GM18498 (cell line): ENCODE measurements at regions not wholly inside any gene's neighbourhood (a gene's known extent, or its start where the extent isn't known, plus 50 kb on each side); places are given as distances from the start of the nearest gene placed in this dataset.
A peak's percentile ranks its signal among the peaks of the same experiment; 100 is the strongest.
"Not testable (repeated sequence)": the region's sequence is repeated elsewhere in the genome, so short reads cannot be mapped to it uniquely, and the experiment has no call there.

Experiments used
- ATAC-seq: cut with Tn5 transposase; IDR thresholded peaks from one replicate; pipeline ENCODE4 v1.9.1; 2021; ENCODE audit warnings: mild to moderate bottlenecking, moderate library complexity; ENCODE audit not compliant: unreplicated experiment

DNA sequence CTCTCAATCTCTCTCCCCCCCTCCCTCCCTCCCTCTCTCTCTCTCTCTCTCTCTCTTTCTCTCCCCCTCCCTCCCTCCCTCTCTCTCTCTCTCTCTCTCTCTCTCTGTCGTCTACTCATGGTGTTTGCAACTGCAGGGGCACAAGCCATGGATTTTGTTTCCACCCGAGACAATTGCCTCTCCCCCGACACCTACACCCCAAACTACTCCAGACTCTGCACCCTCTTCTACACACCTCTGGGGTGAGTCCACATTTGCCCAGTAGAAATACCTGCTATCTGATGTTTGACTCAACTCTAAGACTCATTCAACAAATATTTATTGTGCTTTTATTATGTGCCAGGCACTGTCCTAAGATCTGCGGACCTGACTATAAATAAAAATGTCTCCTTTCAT, 93.7 kb downstream of the TMEM17 start:
- ATAC-seq = no peak

DNA sequence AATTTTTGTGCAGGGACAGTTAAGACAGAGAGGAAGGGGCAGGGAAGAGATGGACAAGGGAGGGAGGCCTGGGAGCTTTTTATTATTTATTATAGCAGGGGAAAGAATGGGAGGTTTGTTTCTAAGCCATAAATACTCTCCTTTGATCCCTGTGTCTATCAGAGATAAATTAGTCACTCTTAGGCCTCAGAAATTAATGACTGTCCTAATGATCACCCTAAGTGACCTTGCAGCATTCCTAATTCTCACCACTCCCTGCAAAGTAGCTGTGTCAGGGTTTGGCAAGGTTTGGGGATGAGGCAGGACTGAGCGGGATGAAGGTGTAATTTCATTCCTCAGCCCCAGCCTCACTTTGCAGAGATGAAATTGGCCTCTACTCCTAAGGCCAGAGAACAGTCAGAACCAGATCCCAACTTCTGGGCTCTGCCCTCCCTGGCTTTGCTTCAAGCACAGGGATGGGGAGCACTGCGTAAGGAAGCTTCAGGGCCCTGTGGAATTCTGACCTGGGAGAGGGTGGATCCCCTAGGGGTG, 95.0 kb downstream of the TMEM17 start:
- ATAC-seq = no peak

DNA sequence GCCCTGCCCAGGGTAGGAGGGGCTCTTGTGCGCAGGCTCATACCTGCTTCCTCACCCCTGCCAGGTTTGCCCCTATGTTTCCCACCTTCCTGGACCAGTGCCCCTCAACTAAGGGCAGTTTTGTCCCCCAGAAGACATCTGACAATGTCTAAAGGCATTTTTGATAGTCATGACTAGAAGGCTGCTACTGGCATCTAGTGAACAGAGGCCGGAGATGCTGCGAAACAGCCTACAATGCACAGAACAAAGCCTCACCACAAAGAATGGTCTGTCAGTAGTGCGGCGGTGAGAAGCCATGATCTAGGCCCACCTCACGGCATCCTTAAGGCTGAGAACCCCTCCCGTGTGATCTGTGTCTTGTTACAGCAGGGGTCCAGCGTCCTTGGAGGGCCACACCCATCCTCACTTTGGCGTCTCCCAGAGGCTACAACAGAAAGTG, 96.0 kb downstream of the TMEM17 start:
- ATAC-seq = no peak

DNA sequence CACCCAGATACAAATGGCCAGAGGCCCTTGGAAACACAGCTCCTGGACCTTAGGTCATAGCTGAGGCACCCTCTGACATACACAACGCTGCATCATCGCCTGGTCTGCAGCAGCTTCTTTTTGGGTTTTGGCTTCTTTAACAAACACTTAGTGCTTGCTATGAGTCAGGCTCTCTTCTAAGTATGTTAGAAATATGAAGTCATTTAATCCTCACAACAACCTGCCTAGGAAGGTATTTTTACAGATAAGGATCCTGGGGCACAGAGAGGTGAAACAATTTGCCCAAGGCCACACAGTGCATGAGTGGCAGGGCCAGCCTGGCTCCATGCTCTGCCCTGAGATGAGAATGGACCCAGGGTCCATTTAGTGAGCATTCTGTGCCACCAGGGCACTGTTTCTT, 96.6 kb downstream of the TMEM17 start:
- no peak for ATAC-seq

DNA sequence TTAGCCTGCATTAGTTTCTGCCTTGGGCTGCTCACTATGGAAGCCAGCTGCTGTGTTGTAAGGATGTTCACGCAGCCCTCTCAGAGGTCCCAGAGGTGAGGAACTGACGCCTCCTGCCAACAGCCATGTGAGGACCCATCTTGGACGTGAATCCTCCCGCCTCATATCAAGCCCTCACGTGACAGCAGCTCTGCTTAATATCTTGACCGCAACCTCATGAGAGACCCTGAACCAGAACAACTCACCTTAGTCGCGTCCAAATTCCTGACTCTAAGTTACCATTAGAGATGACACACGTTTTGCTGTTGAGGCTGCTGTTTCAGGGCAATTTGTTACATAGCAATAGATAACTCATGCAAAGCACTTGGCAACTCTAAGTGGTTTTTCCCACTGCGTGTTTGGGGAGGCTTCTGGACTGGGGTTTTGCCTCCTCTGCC, 97.7 kb downstream of the TMEM17 start:
- no peak for ATAC-seq

DNA sequence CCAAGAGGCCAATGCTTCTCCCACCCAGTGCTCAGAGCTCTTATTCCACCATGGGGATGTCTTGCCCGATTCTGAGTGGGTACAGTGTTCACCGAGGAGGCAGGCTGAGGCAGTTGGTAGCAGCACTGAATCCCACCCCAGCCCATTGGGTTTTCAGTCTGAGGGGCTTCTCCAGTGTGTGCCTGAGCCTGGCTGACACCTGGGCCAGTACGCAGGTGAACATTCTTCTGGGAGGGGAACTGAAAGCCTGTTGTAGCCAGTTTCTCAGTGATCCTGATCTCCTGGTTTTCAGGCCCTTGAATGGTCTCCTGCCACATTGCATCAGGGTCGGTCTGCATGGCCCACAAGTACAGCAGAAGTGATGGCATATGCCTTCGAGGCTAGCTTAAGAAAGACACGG, 98.2 kb downstream of the TMEM17 start:
- ATAC-seq = no peak

DNA sequence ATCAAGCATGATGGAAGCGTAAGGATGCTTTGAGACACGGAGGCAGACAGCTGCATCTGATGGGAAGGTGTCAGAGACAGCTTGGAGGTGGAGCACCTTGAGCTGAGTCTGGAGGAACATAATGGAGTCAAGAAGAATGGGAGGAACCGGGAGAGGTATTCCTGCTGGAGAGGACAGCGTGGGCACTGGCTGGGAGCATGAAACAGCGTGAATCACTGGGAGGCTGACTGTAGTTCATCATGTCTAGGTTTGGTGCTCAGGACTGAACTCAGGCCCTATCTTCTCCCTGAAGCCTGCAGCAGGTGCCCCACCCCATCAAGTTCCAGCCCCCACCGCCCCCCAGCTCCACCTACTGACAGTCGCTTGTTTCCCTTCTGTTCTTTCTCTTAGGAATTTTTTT, 98.6 kb downstream of the TMEM17 start:
- ATAC-seq = no peak

DNA sequence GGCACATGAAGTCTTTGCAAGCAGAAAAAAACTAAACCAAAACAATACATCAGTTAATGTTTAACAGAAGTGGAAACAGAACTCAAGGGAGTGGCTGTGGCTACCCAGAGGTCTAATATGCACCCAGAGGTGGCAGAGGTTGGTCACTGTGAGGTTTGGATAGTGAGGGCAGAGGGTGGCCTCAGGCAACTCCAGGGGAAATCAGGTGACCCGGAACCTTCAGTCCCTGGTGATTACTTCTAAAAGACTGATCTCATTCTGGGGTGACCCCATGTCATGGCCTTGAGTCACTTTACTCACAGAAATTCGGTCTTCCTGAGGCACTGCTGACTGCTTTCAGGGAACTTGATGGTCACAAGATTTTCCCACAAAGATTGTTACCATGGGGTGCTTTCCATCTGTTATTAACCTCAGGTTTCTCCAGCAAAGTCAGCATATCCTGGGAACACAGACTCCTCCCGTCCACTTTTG, 99.4 kb downstream of the TMEM17 start:
- ATAC-seq = peak; percentile 59

DNA sequence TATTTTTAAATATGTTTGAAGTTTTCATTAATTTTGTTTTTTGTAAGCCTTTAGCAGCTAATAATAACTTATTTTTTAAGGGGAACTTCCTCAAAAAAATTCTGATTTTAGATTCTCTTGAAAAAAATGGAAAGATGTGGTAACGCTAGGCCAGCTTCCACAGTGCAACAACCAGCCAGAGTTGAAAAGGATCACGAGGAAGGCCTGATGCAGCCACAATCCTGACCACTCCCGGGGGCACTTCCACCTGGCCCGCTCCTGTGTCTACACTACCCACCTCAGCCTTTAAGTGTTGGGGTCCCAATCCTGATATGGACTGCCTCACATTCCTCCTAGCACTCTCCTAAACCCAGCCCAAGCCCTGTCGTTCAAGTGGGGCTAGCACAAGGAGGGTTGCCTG, 101.1 kb downstream of the TMEM17 start:
- ATAC-seq = no peak

DNA sequence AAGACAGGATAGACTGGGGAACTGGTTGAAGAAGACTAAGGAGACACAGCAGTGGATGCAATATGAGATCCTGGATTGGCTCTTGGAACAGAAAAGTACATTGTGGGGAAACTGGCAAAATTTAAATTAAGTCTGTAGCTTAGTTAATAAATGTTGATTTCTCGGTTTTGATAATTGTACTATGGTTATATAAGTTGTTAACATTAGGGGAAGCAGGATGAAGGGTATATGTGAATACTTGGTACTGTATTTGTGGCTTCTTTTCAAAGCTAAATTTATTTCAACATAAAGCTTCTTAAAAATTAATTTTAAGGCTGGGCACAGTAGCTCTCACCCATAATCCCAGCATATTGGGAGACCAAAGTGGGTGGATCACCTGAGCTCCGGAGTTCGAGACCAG, 103.8 kb downstream of the TMEM17 start:
- ATAC-seq = no peak

DNA sequence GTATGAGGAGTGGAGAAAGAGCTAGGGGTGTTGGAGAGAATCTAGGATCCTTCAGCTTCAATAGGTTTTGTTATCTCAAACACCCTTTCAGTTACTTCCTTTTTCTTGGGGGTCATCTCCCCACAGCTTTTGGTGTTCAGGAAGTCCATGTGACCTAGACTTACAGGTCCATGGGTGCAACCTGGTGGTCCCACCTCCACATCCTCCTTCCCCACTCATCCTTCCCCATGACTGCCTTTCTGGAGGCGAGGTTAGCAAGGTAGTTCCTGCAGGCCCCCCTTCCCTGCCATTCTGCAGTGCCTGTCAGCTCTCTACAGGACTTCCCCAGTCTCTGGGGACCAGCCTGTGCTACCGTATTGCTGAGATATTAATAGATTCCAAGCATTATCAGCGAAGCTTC, 107.6 kb downstream of the TMEM17 start:
- ATAC-seq = no peak

DNA sequence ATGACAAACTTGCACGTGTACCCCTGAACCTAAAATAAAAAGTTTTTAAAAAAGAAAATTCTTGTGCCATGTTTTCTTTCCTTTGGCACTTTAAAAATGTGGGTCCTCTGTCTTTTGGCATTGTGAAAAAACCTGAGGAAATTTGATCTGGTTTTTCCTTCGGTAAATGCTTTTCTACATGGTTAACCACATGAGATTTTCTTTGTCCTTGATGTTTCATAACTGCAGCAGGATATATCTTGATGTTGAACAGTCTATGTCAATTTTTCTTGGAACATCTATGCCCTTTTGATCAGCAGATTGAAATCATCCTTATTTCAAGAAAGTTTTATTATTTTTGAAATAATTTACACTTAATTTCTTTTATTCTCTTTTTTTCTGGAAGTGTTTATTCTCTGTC, 109.1 kb downstream of the TMEM17 start:
- no peak for ATAC-seq

DNA sequence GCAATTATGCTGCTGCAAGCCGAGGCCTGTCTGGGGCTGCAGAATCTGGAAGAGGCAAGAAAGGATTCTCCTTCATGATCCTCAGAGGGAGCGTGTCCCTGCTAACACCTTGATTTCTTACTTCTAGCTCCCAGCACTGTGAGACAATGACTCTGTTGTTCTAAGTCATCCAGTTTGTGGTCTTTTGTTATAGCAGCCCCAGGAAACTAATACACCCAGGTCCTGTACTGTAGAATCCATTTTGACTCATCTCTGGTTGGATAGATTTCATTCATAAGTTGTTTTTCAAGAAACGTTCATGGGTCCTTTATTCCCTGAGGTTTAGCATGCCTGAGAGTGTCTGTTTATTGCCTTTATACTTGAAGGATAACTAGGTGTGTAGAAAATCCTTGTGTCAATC, 112.7 kb downstream of the TMEM17 start:
- ATAC-seq = no peak

DNA sequence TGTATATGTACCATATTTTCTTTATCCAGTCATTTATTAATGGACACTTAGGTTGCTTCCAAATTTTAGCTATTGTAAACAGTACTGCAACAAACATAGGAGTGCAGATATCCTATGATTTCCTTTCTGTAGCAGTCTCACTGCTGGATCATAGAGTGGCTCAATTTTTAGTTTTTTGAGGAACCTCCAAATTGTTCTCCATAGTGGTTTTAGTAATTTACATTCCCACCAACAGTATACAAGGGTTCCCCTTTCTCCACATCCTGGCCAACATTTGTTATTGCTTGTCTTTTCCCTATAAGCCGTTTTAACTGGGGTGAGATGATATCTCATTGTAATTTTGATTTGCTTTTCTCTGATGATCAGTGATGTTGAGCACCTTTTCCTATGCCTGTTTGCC, 114.3 kb downstream of the TMEM17 start:
- no peak for ATAC-seq

DNA sequence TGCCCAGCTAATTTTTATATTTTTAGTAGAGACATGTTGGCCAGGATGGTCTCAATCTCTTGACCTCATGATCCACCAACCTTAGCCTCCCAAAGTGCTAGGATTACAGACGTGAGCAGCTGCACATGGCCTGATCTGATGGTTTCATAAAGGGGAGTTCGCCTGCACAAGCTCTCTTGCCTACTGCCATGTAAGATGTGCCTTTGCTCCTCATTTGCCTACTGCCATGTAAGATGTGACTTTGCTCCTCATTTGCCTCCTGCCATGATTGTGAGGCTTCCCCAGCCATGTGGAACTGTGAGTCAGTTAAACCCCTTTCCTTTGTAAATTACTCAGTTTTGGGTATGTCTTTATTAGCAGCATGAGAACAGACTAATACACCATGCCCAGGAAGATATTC, 119.6 kb downstream of the TMEM17 start:
- ATAC-seq = not testable (repeated sequence)

DNA sequence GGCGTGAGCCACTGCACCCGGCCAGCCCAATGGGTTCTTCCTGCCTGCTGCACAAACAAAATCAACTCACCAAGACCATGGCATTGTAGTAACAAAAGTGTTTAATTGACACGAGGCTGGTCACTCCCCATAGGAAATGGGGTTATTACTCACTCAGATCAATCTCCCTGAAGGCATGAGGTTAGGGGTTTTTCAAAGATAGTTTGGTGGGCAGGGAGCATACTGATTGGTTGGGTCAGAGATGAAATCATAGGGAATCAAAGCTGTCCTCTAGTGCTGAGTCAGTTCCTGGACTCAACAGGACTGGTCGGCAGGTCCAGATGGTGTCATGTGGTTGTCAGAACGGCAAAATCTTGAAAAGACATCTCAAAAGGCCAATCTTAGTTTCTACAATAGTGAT, 122.1 kb downstream of the TMEM17 start:
- ATAC-seq = no peak

DNA sequence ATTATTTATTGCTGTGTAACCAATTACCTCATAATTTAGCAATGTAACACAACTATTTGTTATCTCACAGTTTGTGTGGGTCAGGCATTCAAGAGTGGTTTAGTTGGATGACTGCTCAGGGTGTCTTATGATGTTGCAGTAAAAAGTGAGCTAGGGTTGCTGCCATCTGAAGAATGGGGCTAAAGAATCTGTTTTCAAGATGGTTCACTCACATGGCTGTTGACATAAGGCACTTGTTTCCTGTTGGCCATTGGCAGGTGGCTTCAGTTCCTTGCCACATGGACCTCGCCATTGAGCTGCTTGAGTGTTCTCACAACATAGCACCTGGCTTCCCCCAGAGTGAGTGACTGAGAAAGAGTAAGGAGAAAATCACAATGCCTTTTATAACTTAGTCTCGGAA, 123.2 kb downstream of the TMEM17 start:
- peak; percentile 78 for ATAC-seq

DNA sequence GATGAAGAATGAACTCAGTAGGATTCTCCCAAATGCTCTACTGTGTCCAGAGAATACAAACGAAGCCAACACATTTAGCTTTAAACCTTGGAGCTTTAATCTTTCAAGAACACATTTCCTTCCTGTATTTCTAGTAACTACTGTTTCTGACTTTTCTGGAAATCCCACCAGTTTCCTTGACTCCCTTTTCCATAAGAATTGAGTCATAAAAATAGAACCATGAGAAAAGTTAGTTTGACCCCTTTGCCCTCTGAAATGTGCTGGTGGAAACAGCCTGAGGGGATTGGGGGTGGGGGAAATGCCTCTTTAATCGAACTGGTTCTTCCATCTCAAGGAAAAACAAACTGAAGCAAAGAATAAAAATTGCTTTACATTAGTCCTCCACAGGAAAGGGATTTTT, 123.9 kb downstream of the TMEM17 start:
- no peak for ATAC-seq

DNA sequence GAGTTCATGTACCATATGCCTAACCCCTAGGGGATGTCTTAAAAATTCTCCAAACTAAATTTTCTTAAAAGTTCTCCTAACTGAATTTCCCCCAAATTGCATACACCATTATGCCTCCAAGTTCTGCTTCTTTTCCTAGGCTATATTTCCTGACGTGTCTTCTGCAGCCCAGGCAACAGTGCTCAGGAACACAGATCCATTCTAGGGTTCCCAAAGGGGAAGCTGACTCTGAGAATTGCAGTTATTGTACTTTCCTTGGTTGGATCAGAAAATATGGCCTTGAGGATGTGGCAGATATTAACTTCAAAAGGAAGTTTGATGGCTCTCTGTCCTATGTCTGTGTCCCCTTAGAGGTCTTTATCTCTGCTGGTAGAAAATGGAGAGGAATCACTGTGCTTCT, 124.3 kb downstream of the TMEM17 start:
- no peak for ATAC-seq

DNA sequence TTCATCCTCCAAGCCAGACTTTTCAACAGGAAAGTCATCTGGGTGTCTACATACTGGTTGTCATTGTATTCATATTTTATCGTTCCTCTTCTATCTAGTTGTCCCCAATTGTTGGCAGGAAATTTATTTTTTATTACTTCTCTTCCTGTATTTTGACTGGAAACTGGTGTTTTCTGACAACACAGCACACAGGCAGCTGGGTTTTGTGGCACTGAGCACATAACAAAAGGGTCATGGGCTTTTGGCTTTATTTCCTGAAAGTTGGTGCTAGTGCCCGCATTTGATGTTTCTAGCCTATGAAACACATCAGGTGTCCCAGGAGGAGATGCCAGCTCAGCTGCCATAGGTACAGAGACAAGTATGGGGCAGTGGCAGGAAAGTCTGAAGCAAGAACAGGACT, 126.4 kb downstream of the TMEM17 start:
- ATAC-seq = no peak

DNA sequence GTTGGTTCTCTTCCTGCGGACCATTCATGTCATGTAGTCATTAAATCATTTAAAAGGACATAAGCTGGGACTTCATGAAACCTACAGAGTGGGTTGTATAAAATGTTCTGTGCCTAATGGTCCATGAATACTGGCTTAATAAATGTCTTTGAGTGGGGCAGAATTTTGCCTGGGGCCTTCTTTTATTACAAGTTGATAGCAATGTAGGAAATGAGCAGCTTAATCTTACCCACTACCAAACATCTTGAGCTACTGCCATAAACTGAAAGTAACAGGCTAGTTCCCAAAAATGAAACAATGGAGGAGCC, 130.9 kb downstream of the TMEM17 start:
- ATAC-seq = no peak

DNA sequence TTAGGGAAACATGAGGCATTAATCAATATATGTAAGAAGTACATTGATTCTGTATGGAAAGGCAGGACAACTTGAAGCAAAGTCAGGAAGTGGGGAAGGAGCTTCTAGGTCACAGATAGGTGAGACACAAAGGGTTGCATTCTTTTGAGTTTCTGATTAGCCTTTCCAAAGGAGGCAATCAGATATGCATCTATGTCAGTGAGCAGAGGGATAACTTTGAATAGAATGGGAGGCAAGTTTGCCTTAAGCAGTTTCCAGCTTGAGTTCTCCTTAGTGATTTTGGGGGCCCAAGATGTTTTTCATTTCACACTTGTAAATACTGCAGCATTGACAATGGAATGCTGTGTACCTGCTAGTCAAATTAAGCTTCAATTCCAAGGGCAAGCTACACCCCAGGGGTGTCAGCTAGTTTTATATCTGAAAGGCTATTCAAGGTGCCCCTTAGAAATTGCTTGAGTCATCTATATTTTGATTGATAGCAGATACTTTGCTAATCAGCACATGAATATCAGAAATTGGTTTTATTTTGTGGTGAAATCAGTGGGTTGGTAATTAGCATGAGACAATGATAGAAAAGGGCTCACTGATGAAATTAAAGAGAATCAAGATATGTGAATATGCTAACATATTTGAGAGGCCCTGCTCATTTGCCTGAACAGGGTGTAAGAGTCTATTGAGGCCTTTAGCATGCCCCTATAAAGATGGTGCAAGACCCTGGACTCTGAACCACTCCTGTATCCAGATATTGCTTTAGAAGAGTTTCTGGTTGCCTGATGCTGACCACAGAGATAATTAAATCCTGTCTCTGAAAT, 131.5 kb downstream of the TMEM17 start:
- no peak for ATAC-seq

DNA sequence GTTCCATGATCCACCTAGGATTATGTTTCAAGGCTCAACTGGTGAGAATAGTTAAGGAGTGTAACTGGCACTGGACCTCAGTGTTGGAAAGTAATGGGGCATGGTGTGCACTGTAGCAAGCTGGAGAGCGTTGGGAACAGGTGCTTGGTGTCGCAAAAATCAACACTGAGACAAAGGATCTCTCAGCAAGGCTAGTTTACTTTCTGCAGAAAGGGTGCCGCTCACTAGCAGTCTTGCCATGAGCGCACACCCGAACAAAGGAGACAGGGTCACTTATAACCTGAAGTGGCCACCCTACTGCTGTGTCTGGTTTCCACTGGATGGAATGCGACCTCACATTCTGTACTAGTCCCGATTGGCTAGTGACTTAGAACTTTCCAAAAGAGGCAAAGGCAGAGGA, 133.2 kb downstream of the TMEM17 start:
- ATAC-seq = no peak
